ENCODE measurements at regions not wholly inside any gene's neighbourhood (a gene's known extent, or its start where the extent isn't known, plus 50 kb on each side); places are given as distances from the start of the nearest gene placed in this dataset.

DNA sequence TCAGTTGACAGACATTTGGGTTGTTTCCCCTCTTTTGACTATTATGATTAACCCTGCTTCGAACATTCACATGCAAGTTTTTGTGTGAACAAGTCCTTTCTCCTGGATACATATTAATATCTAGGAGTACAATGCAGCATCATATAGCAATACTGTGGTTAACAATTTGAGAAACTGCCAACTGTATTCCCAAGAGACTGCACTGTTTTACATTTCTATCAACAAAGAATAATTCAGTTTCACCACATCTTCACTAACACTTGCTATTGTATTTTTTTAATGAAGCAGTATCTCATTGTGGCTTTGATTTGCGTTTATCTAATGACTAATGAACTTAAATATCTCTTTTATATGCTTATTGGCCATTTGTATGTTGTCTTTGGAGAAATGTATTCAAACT, 184.6 kb upstream of the NBEA start:
- WGBS, 4 donors: 74 to 87% (median 81%) methylated on average over 2 of the region's 2 CpGs
- DNase-seq: no peak
- TF ChIP-seq, protein P1, sequence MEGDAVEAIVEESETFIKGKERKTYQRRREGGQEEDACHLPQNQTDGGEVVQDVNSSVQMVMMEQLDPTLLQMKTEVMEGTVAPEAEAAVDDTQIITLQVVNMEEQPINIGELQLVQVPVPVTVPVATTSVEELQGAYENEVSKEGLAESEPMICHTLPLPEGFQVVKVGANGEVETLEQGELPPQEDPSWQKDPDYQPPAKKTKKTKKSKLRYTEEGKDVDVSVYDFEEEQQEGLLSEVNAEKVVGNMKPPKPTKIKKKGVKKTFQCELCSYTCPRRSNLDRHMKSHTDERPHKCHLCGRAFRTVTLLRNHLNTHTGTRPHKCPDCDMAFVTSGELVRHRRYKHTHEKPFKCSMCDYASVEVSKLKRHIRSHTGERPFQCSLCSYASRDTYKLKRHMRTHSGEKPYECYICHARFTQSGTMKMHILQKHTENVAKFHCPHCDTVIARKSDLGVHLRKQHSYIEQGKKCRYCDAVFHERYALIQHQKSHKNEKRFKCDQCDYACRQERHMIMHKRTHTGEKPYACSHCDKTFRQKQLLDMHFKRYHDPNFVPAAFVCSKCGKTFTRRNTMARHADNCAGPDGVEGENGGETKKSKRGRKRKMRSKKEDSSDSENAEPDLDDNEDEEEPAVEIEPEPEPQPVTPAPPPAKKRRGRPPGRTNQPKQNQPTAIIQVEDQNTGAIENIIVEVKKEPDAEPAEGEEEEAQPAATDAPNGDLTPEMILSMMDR (IDR thresholded peaks at IDR 0.05): no peak
- no peak for TF ChIP-seq POLR2A (IDR thresholded peaks at IDR 0.05)
- Histone ChIP-seq H3K27me3 (no peaks in the 10 kb centered on the region), H3K4me1 (replicated peaks in 1 of 2) (no peaks in the 10 kb centered on the region), H3K4me3 (no peak overlapping the region), H3K36me3 (replicated peaks in 1 of 2) (no peaks in the 10 kb centered on the region), H3K27ac (no peak overlapping the region), H3K9me3 (replicated peaks in 1 of 3) (no peaks in the 10 kb centered on the region)
- intact Hi-C loops (cut with DNase I): no loop called here

DNA sequence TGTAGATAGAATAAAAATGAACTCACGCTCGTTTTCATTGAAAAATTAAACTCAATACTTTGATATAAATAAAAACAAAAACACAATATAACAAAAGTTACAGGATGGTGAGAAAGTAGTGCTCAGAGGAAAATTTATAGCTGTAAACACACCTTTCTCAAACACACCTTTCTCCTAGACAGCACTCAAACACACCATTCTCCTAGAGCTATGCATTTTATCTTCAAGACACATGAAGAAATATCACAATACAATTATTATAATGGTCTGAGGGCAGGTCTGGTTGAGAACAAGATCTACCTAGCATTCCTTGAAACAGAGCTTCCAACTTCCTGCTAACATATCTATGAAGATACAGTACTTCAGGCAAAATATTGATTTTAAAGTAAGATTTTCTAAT, 183.4 kb upstream of the NBEA start:
- intact Hi-C loops (cut with DNase I): no loop called here
- Histone ChIP-seq H3K27me3 (no peaks in the 10 kb centered on the region), H3K27ac (no peak overlapping the region), H3K9me3 (replicated peaks in 1 of 3) (no peaks in the 10 kb centered on the region), H3K4me1 (replicated peaks in 1 of 2) (no peaks in the 10 kb centered on the region), H3K36me3 (replicated peaks in 1 of 2) (no peaks in the 10 kb centered on the region), H3K4me3 (no peak overlapping the region)
- no peak for TF ChIP-seq POLR2A (IDR thresholded peaks at IDR 0.05)
- WGBS, 4 donors: 31 to 56% (median 50%) methylated on average over 2 of the region's 2 CpGs
- DNase-seq: no peak

DNA sequence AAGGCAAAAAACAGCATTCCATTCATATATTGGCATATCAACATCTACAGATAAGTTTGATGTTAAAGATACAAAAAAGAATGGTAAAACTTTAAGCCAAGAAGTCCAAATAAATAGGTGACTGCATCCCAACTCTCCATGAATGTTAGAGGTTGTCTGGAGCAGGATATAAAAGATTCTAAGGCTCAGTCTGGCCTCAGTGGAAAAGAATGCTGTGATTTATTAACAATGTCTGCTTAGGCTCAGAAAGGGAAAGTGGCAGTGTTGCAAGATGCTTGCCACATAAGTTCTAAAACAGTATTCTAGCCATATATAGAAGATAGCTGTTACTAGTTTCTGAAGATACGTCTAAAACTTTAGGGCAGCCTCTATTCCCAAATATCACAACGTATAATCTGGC, 179.8 kb upstream of the NBEA start:
- Histone ChIP-seq H3K36me3 (replicated peaks in 1 of 2) (no peaks in the 10 kb centered on the region), H3K4me3 (no peak overlapping the region), H3K27ac (no peak overlapping the region), H3K9me3 (replicated peaks in 1 of 3) (no peaks in the 10 kb centered on the region), H3K4me1 (replicated peaks in 1 of 2) (no peaks in the 10 kb centered on the region), H3K27me3 (no peaks in the 10 kb centered on the region)
- intact Hi-C loops (cut with DNase I): no loop called here
- TF ChIP-seq, protein P1 (IDR thresholded peaks at IDR 0.05): no peak
- TF ChIP-seq POLR2A (IDR thresholded peaks at IDR 0.05): no peak
- DNase-seq: no peak
- WGBS, 4 donors: 86 to 96% (median 90%) methylated on average over 2 of the region's 2 CpGs

DNA sequence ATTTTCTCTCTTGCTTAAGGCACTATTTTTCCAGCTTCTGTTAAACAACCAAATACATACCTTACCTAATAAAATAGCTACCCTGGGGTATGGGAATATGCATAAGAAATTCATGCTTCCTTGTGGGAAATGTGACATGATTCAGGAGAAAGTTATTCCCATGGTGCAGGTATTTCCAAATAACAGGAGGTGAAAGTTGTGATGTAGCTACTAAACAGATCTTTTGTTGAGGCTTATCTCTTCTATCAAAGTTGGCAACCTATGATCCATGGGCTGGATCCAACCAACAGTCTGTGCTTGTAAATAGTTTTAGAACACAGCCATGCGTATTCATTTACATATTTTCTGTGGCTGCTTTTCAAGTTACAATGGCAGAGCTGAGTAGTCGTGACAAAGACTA, 177.8 kb upstream of the NBEA start:
- TF ChIP-seq, protein P1 (IDR thresholded peaks at IDR 0.05): no peak
- TF ChIP-seq POLR2A (IDR thresholded peaks at IDR 0.05): no peak
- intact Hi-C loops (cut with DNase I): no loop called here
- Histone ChIP-seq H3K9me3 (replicated peaks in 1 of 3) (no peaks in the 10 kb centered on the region), H3K27me3 (no peaks in the 10 kb centered on the region), H3K4me3 (no peak overlapping the region), H3K4me1 (replicated peaks in 1 of 2) (no peaks in the 10 kb centered on the region), H3K27ac (no peak overlapping the region), H3K36me3 (replicated peaks in 1 of 2) (no peaks in the 10 kb centered on the region)
- 90 to 96% (median 92%) methylated on average over 2 of the region's 2 CpGs for WGBS, 4 donors
- DNase-seq: no peak

DNA sequence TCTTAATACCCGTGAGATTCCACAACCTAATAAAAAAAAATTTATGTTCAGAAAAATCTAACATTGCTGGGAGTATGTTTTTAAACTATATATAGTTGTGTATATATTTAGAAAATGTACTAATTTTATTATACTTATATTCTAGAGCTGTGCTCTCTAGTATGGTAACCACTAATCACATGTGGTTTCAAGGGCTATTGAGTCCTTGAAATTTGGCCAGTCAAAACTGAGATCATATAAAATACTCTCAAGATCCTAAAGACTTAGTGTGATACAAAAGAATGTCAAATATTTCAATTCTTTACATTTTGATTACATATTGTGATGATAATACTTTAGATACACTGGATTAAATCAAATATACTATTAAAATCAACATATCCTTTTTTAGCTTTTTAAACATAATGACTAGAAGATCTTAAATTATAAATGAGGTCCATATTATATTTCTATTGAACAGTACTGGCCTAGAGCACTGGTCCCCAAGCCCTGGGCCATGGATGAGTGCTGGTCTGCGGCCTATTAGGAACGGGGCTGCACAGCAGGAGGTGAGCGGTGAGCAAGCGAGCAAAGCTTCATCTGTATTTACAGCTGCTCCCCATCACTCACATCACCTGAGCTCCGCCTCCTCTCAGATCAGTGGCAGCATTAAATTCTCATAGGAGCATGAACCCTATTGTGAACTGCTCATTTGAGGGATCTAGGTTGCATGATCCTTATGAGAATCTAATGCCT, 176.5 kb upstream of the NBEA start:
- DNase-seq: no peak
- H3K9me3 ChIP-seq (replicated peaks in 1 of 3): no peaks in the 10 kb centered on the region
- no peak overlapping the region for H3K4me3 ChIP-seq
- intact Hi-C loops (cut with DNase I): no loop called here
- WGBS, 4 donors: 95 to 97% (median 96%) methylated on average over 6 of the region's 6 CpGs
- no peaks in the 10 kb centered on the region for H3K27me3 ChIP-seq
- TF ChIP-seq, protein P1 (IDR thresholded peaks at IDR 0.05): no peak
- no peak overlapping the region for H3K27ac ChIP-seq
- H3K36me3 ChIP-seq (replicated peaks in 1 of 2): no peaks in the 10 kb centered on the region
- no peaks in the 10 kb centered on the region for H3K4me1 ChIP-seq (replicated peaks in 1 of 2)
